ENCODE measurements at regions not wholly inside any gene's neighbourhood (a gene's known extent, or its start where the extent isn't known, plus 50 kb on each side); places are given as distances from the start of the nearest gene placed in this dataset.

- FAIRE-seq = no peak
- intact Hi-C loops (cut with micrococcal nuclease) (no loop called here), dilution Hi-C loops (cut with MboI; ENCODE audit: extremely low pct_ligation_motif_present, low sequenced_read_pairs) (no loop called here)
- Histone ChIP-seq H3K79me2 (ENCODE audit: control insufficient read depth, insufficient read depth, low read length) (no peaks in the 10 kb centered on the region), H3K9me1 (replicated peaks; ENCODE audit: control insufficient read depth, extremely low read depth, insufficient read depth, low read length) (no peaks in the 10 kb centered on the region), H3K9me3 (replicated peaks; ENCODE audit: control insufficient read depth, insufficient read depth, low read length) (no peaks in the 10 kb centered on the region), H3K9ac (replicated peaks; ENCODE audit: extremely low read depth, insufficient read depth, low read length) (no peak overlapping the region), H3K4me1 (ENCODE audit: control insufficient read depth, extremely low read depth, insufficient read depth, low read length) (peaks cover 11% of the 10 kb centered on the region), H3K4me2 (ENCODE audit: insufficient read depth, low read length) (no peak overlapping the region), H4K20me1 (replicated peaks; ENCODE audit: control insufficient read depth, extremely low read depth, insufficient read depth, low read length) (no peaks in the 10 kb centered on the region), H3K36me3 (ENCODE audit: control insufficient read depth in 2 of 2, extremely low read depth in 1 of 2, insufficient read depth in 2 of 2, low read length in 2 of 2) (no peaks in the 10 kb centered on the region), H3K27me3 (ENCODE audit: control insufficient read depth in 2 of 2, insufficient read depth in 2 of 2, low read length in 2 of 2) (no peaks in the 10 kb centered on the region), H3K27ac (ENCODE audit: insufficient read depth, low read depth, low read length) (no peak overlapping the region), H3K4me3 (replicated peaks in 1 of 3; ENCODE audit: insufficient read depth in 1 of 3, low read depth in 1 of 3, low read length in 3 of 3) (no peak overlapping the region), H2AFZ (ENCODE audit: low read depth, low read length) (no peak overlapping the region)
- CTCF ChIA-PET = no interaction called here
- DNase-seq (ENCODE audit: low read depth, low spot score) = no peak
- TF ChIP-seq POLR2AphosphoS5 (IDR thresholded peaks at IDR 0.05; ENCODE audit: insufficient read depth, low read depth, low read length) = no peak
- no peak for TF ChIP-seq FOS (IDR thresholded peaks at IDR 0.05; ENCODE audit: borderline replicate concordance, insufficient read depth, low read length)
- TF ChIP-seq MAX (IDR thresholded peaks at IDR 0.05; ENCODE audit: insufficient read depth, insufficient read length) = no peak
- no peak for TF ChIP-seq EZH2 (IDR thresholded peaks at IDR 0.05; ENCODE audit: borderline replicate concordance, low read depth, low read length, severe bottlenecking)
- no peak for TF ChIP-seq MYC (IDR thresholded peaks at IDR 0.05; ENCODE audit: low read depth, low read length)
- TF ChIP-seq JUN (IDR thresholded peaks at IDR 0.05; ENCODE audit: borderline replicate concordance, insufficient read depth, insufficient read length, low read depth) = no peak
- TF ChIP-seq, protein P1, sequence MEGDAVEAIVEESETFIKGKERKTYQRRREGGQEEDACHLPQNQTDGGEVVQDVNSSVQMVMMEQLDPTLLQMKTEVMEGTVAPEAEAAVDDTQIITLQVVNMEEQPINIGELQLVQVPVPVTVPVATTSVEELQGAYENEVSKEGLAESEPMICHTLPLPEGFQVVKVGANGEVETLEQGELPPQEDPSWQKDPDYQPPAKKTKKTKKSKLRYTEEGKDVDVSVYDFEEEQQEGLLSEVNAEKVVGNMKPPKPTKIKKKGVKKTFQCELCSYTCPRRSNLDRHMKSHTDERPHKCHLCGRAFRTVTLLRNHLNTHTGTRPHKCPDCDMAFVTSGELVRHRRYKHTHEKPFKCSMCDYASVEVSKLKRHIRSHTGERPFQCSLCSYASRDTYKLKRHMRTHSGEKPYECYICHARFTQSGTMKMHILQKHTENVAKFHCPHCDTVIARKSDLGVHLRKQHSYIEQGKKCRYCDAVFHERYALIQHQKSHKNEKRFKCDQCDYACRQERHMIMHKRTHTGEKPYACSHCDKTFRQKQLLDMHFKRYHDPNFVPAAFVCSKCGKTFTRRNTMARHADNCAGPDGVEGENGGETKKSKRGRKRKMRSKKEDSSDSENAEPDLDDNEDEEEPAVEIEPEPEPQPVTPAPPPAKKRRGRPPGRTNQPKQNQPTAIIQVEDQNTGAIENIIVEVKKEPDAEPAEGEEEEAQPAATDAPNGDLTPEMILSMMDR (IDR thresholded peaks at IDR 0.05; ENCODE audit: extremely low read depth in 1 of 2, insufficient read depth in 1 of 2, low read depth in 1 of 2, low read length in 2 of 2) = no peak
- no peak for TF ChIP-seq POLR2A (IDR thresholded peaks at IDR 0.05; ENCODE audit: low read depth, low read length)
- no peak for TF ChIP-seq GATA2 (IDR thresholded peaks at IDR 0.05; ENCODE audit: insufficient read depth, insufficient read length, low read depth, low read length)
- no TSS peak for BruUV-seq (replicated peaks)
- POLR2A ChIA-PET = no interaction called here
These were observed 840.0 kb upstream of the B3GALT2 start for GRCh38 chr1:194026422-194026821.
